A673 (cell line): ENCODE measurements at regions not wholly inside any gene's neighbourhood (a gene's known extent, or its start where the extent isn't known, plus 50 kb on each side); places are given as distances from the start of the nearest gene placed in this dataset.

Source experiments
- EZH2 ChIP-seq: fragments of 200-600 bp; sonication (generic); IDR thresholded peaks from 2 replicates; pipeline ENCODE4 v1.6.1; 2017; ENCODE audit warnings: borderline replicate concordance, low read depth, mild to moderate bottlenecking, mixed read lengths, antibody characterized with exemption, low read length; ENCODE audit not compliant: poor library complexity, severe bottlenecking
- TF ChIP-seq, protein P1 (sequence below): fragments of 300-800, 200-600 bp; sonication (generic); conservative IDR thresholded peaks from 2 replicates; pipeline ENCODE4 v1.5.1; 2017; ENCODE audit warnings: low read depth, mild to moderate bottlenecking, antibody characterized with exemption, low read length, moderate library complexity, mixed read lengths

DNA sequence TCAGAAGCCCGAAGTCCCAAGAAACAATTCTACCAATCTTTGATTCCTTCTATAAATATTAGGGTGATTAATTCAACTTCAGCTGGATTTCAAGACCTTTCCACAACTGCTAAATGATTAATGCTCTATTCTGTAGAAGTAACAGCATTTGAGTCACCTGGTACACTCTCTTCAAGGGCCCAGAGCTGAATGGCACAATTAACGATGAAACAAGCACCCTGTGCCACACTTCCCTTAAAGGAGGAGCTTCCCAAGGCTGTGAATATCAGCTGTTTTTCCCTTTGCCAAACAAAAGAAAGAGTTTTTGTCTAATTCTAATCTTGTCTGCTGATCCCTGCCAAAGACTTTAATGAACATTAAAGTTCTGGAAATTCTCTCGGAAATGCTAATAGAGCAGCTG is 56.0 kb downstream of the BOD1L2 start:
- no peak for TF ChIP-seq EZH2
- TF ChIP-seq, protein P1, sequence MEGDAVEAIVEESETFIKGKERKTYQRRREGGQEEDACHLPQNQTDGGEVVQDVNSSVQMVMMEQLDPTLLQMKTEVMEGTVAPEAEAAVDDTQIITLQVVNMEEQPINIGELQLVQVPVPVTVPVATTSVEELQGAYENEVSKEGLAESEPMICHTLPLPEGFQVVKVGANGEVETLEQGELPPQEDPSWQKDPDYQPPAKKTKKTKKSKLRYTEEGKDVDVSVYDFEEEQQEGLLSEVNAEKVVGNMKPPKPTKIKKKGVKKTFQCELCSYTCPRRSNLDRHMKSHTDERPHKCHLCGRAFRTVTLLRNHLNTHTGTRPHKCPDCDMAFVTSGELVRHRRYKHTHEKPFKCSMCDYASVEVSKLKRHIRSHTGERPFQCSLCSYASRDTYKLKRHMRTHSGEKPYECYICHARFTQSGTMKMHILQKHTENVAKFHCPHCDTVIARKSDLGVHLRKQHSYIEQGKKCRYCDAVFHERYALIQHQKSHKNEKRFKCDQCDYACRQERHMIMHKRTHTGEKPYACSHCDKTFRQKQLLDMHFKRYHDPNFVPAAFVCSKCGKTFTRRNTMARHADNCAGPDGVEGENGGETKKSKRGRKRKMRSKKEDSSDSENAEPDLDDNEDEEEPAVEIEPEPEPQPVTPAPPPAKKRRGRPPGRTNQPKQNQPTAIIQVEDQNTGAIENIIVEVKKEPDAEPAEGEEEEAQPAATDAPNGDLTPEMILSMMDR, result no peak
